Breast epithelium (tissue), 3 donors: ENCODE measurements at regions not wholly inside any gene's neighbourhood (a gene's known extent, or its start where the extent isn't known, plus 50 kb on each side); places are given as distances from the start of the nearest gene placed in this dataset.

Source experiments
- POLR2A ChIP-seq: fragments of 450-650 bp; IDR thresholded peaks from one replicate; pipeline ENCODE4 v1.6.1; 2016; ENCODE audit warnings: antibody characterized with exemption, mild to moderate bottlenecking, moderate library complexity
- POLR2AphosphoS5 ChIP-seq, 3 donors: sonication (generic); formaldehyde crosslinking; IDR thresholded peaks; one replicate each; pipeline ENCODE4 v1.6.1; 2017; ENCODE audit warnings: antibody characterized with exemption in 3 of 3

- no peak for TF ChIP-seq POLR2A
- TF ChIP-seq POLR2AphosphoS5 (IDR thresholded peaks at IDR 0.05) = no peak
Measured at GRCh38 chr4:123643691-123644090, 247.1 kb downstream of the SPRY1 start.
